C4-2B (cell line): ENCODE measurements at regions not wholly inside any gene's neighbourhood (a gene's known extent, or its start where the extent isn't known, plus 50 kb on each side); places are given as distances from the start of the nearest gene placed in this dataset.

Experiments used
- ZFX ChIP-seq: fragments of 450-650 bp; IDR thresholded peaks from 2 replicates; pipeline ENCODE4 v1.6.1; 2017
- TF ChIP-seq, protein P1 (sequence below): fragments of 450-650 bp; conservative IDR thresholded peaks from 2 replicates; pipeline ENCODE4 v1.5.1; 2017; ENCODE audit warnings: mild to moderate bottlenecking

DNA sequence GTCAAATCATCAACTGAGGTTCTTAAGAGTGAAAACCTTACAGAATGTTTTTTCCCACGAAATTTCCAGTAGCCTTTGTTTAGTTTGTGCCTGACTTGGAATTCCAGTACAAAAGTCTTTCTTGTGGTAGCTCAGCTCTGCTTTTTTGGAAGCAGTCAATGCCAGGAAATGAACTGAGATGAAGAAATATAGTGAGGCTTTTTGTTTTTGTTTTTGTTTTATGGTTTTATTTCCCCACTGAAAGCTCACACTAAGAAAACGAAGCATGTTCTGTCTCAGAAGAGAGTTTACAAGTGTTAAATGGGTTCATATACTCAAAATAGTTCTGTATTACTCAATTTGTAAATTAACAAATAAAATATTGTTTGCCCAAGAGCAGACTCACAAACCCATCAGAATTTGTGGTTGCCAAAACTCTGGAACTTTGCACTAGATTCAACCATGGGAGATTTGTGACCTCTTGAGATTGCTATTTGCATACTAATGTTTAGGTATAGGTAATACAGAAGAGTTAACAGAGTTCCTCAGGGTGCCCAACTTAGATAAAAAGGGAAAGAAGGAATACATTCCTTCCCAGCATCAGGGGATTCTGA, 1060.8 kb downstream of the FAT4 start:
- TF ChIP-seq, protein P1, sequence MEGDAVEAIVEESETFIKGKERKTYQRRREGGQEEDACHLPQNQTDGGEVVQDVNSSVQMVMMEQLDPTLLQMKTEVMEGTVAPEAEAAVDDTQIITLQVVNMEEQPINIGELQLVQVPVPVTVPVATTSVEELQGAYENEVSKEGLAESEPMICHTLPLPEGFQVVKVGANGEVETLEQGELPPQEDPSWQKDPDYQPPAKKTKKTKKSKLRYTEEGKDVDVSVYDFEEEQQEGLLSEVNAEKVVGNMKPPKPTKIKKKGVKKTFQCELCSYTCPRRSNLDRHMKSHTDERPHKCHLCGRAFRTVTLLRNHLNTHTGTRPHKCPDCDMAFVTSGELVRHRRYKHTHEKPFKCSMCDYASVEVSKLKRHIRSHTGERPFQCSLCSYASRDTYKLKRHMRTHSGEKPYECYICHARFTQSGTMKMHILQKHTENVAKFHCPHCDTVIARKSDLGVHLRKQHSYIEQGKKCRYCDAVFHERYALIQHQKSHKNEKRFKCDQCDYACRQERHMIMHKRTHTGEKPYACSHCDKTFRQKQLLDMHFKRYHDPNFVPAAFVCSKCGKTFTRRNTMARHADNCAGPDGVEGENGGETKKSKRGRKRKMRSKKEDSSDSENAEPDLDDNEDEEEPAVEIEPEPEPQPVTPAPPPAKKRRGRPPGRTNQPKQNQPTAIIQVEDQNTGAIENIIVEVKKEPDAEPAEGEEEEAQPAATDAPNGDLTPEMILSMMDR: no peak
- no peak for TF ChIP-seq ZFX
